Neural cell (in vitro differentiated cells): ENCODE measurements at regions not wholly inside any gene's neighbourhood (a gene's known extent, or its start where the extent isn't known, plus 50 kb on each side); places are given as distances from the start of the nearest gene placed in this dataset.

Experiments
- EZH2 ChIP-seq: fragments of 200-600, 300-800 bp; shearing (Covaris generic), sonication (generic); IDR thresholded peaks from 2 replicates; pipeline ENCODE4 v1.6.1; 2014; ENCODE audit warnings: antibody characterized with exemption, low read length, borderline replicate concordance, mild to moderate bottlenecking; ENCODE audit not compliant: insufficient read depth, poor library complexity, severe bottlenecking
- POLR2AphosphoS5 ChIP-seq: IDR thresholded peaks from 2 replicates; pipeline ENCODE4 v1.6.1; 2012
- RAD21 ChIP-seq: fragments of 450-650 bp; conservative IDR thresholded peaks from 2 replicates; pipeline ENCODE4 v1.6.1; 2014; ENCODE audit warnings: antibody characterized with exemption, mild to moderate bottlenecking, moderate library complexity
- SMC3 ChIP-seq: fragments of 450-650 bp; conservative IDR thresholded peaks from 2 replicates; pipeline ENCODE4 v1.6.1; 2014; ENCODE audit warnings: antibody characterized with exemption, mild to moderate bottlenecking, moderate library complexity; ENCODE audit not compliant: poor library complexity
- TF ChIP-seq, protein P1 (sequence below): fragments of 450-650 bp; IDR thresholded peaks from 2 replicates; pipeline ENCODE4 v1.5.1; 2014; ENCODE audit warnings: antibody characterized with exemption, mild to moderate bottlenecking, moderate library complexity; ENCODE audit not compliant: poor library complexity, severe bottlenecking

DNA sequence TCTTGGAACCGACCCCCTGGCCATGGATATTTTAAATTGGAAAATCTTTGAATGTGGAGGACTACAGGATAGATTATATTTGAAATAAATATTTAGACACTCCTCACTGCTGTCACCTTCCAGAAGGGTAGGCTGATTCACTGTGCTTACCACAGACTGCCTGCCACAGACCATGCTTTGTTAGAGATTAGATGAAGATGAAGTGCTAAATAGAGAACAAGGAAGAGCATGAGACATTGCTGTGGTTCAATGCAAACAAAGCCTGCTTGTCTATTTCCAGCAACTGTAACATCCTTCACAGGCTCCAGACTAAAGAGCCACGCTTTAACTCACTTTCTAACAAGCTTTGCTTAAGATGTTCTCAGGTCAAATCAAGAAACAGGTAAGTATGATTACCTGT lies 81.0 kb upstream of the TMEM17 start:
- no peak for TF ChIP-seq EZH2
- TF ChIP-seq POLR2AphosphoS5: no peak
- TF ChIP-seq SMC3: no peak
- no peak for TF ChIP-seq RAD21
- TF ChIP-seq, protein P1, sequence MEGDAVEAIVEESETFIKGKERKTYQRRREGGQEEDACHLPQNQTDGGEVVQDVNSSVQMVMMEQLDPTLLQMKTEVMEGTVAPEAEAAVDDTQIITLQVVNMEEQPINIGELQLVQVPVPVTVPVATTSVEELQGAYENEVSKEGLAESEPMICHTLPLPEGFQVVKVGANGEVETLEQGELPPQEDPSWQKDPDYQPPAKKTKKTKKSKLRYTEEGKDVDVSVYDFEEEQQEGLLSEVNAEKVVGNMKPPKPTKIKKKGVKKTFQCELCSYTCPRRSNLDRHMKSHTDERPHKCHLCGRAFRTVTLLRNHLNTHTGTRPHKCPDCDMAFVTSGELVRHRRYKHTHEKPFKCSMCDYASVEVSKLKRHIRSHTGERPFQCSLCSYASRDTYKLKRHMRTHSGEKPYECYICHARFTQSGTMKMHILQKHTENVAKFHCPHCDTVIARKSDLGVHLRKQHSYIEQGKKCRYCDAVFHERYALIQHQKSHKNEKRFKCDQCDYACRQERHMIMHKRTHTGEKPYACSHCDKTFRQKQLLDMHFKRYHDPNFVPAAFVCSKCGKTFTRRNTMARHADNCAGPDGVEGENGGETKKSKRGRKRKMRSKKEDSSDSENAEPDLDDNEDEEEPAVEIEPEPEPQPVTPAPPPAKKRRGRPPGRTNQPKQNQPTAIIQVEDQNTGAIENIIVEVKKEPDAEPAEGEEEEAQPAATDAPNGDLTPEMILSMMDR: no peak
